HG03280 (cell line): ENCODE measurements at regions not wholly inside any gene's neighbourhood (a gene's known extent, or its start where the extent isn't known, plus 50 kb on each side); places are given as distances from the start of the nearest gene placed in this dataset.
A peak's percentile ranks its signal among the peaks of the same experiment; 100 is the strongest.

Experiments
- ATAC-seq: cut with Tn5 transposase; IDR thresholded peaks from one replicate; pipeline ENCODE4 v1.9.1; 2021; ENCODE audit warnings: mild to moderate bottlenecking, moderate library complexity; ENCODE audit not compliant: unreplicated experiment

- ATAC-seq = no peak
These were observed 311.4 kb upstream of the NR2F2 start for GRCh38 chr15:96019114-96019513.

- ATAC-seq = no peak
These were observed 310.4 kb upstream of the NR2F2 start for GRCh38 chr15:96020133-96020532.

GRCh38 chr15:96020797-96021196 lies 309.7 kb upstream of the NR2F2 start:
- ATAC-seq = no peak

- no peak for ATAC-seq
These were observed 307.4 kb upstream of the NR2F2 start for GRCh38 chr15:96023081-96023480.

- no peak for ATAC-seq
These were observed 303.0 kb upstream of the NR2F2 start for GRCh38 chr15:96027501-96027900.

GRCh38 chr15:96028620-96029019 lies 301.9 kb upstream of the NR2F2 start:
- no peak for ATAC-seq

- ATAC-seq = no peak
These were observed 301.3 kb upstream of the NR2F2 start for GRCh38 chr15:96029172-96029571.

GRCh38 chr15:96031426-96032110 lies 298.9 kb upstream of the NR2F2 start:
- ATAC-seq = no peak

- ATAC-seq = no peak
These were observed 295.4 kb upstream of the NR2F2 start for GRCh38 chr15:96035091-96035490.

- ATAC-seq = no peak
These were observed 294.9 kb upstream of the NR2F2 start for GRCh38 chr15:96035635-96036034.

- ATAC-seq = no peak
These were observed 292.9 kb upstream of the NR2F2 start for GRCh38 chr15:96037584-96037983.

- ATAC-seq = no peak
These were observed 292.4 kb upstream of the NR2F2 start for GRCh38 chr15:96038131-96038530.

GRCh38 chr15:96038650-96039049 lies 291.9 kb upstream of the NR2F2 start:
- no peak for ATAC-seq

GRCh38 chr15:96041982-96042733 lies 288.3 kb upstream of the NR2F2 start:
- no peak for ATAC-seq

GRCh38 chr15:96042734-96043224 lies 287.7 kb upstream of the NR2F2 start:
- peak; percentile 74 for ATAC-seq

GRCh38 chr15:96043591-96044171 lies 286.8 kb upstream of the NR2F2 start:
- no peak for ATAC-seq

GRCh38 chr15:96046620-96047240 lies 283.8 kb upstream of the NR2F2 start:
- no peak for ATAC-seq

GRCh38 chr15:96047255-96047931 lies 283.1 kb upstream of the NR2F2 start:
- ATAC-seq = no peak

GRCh38 chr15:96049323-96049722 lies 281.2 kb upstream of the NR2F2 start:
- no peak for ATAC-seq

GRCh38 chr15:96049766-96050165 lies 280.7 kb upstream of the NR2F2 start:
- ATAC-seq = no peak

GRCh38 chr15:96051598-96051997 lies 278.9 kb upstream of the NR2F2 start:
- ATAC-seq = no peak
